GM12865 (cell line): ENCODE measurements at regions not wholly inside any gene's neighbourhood (a gene's known extent, or its start where the extent isn't known, plus 50 kb on each side); places are given as distances from the start of the nearest gene placed in this dataset.
A peak's percentile ranks its signal among the peaks of the same experiment; 100 is the strongest.

Experiments
- DNase-seq: peaks from one replicate; pipeline ENCODE4 v3.0.0; 2010; ENCODE audit warnings: low read depth
- H3K4me3 ChIP-seq: 2 replicates; pipeline ENCODE4 v1.5.1; 2011; ENCODE audit warnings: mild to moderate bottlenecking, low read depth, low read length, control low read depth
- TF ChIP-seq, protein P1 (sequence below): IDR thresholded peaks from 2 replicates; pipeline ENCODE4 v1.5.1; 2011; ENCODE audit warnings: low read length, control low read depth, low read depth, inconsistent platforms; ENCODE audit not compliant: insufficient read depth; ENCODE audit errors: missing control alignments

- H3K4me3 ChIP-seq: no peak overlapping the region
- TF ChIP-seq, protein P1, sequence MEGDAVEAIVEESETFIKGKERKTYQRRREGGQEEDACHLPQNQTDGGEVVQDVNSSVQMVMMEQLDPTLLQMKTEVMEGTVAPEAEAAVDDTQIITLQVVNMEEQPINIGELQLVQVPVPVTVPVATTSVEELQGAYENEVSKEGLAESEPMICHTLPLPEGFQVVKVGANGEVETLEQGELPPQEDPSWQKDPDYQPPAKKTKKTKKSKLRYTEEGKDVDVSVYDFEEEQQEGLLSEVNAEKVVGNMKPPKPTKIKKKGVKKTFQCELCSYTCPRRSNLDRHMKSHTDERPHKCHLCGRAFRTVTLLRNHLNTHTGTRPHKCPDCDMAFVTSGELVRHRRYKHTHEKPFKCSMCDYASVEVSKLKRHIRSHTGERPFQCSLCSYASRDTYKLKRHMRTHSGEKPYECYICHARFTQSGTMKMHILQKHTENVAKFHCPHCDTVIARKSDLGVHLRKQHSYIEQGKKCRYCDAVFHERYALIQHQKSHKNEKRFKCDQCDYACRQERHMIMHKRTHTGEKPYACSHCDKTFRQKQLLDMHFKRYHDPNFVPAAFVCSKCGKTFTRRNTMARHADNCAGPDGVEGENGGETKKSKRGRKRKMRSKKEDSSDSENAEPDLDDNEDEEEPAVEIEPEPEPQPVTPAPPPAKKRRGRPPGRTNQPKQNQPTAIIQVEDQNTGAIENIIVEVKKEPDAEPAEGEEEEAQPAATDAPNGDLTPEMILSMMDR: no peak
- no peak for DNase-seq
Observed at GRCh38 chr4:179076865-179077264, 1634.6 kb upstream of the AGA start.

GRCh38 chr4:179095585-179096221, 1653.5 kb upstream of the AGA start:
- peak; percentile 2 for DNase-seq
- no peak overlapping the region for H3K4me3 ChIP-seq

GRCh38 chr4:179097741-179098140, 1655.5 kb upstream of the AGA start:
- peak; percentile 2 for DNase-seq
- TF ChIP-seq, protein P1: no peak

More at GRCh38 chr4:179095585-179096221, 1653.5 kb upstream of the AGA start:
- TF ChIP-seq, protein P1: no peak

GRCh38 chr4:179110356-179110755, 1668.1 kb upstream of the AGA start:
- TF ChIP-seq, protein P1: no peak
- H3K4me3 ChIP-seq: no peak overlapping the region
- no peak for DNase-seq

More at GRCh38 chr4:179097741-179098140, 1655.5 kb upstream of the AGA start:
- H3K4me3 ChIP-seq: no peak overlapping the region

GRCh38 chr4:179110816-179111215, 1668.6 kb upstream of the AGA start:
- TF ChIP-seq, protein P1: no peak
- no peak overlapping the region for H3K4me3 ChIP-seq
- DNase-seq: no peak

DNA sequence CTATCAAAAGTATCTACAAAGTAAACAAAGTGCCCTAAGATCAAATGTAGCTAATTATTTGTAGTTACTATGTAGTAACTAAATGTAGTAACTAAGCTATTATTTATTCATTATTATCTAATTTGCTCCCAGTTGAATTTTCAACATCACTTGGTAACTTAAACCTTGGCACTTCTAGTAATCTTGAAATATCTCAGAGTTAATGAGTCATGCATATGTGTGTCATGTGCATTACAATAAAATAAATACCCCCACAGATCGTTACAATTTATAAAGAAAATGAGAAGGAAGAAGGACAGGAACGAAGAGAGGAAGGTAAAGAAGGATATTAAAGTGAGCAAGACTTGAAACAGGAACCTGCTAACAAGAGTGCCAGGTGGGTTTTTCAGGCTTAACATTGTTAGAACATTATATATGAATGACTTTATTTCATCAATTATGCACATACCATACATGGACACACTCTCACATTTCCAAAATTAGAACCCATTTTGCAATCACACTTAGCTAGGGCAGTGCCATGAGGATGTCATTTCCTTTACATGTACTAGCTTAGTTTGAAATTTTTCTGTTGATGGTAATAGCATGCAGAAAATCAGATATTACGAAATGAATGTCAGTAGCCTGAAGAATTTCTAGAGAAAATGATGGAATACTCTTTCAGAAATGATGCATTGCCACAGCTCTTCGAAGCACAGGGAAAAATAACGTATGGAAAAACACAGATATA, 1670.4 kb upstream of the AGA start:
- no peak for DNase-seq
- TF ChIP-seq, protein P1: no peak
- H3K4me3 ChIP-seq: no peak overlapping the region
